Central memory CD8-positive, alpha-beta T cell (primary cell): ENCODE measurements at regions not wholly inside any gene's neighbourhood (a gene's known extent, or its start where the extent isn't known, plus 50 kb on each side); places are given as distances from the start of the nearest gene placed in this dataset.

Experiments used
- ATAC-seq: fragments of 150-1000 bp; cut with Tn5 transposase; replicated peaks from 2 replicates; pipeline ENCODE4 v1.10.0; 2022; ENCODE audit warnings: mild to moderate bottlenecking, moderate FRiP score, moderate number of reproducible peaks; ENCODE audit not compliant: poor library complexity, severe bottlenecking; ENCODE audit errors: extremely low read depth
- DNase-seq, 2 donors: peaks; one replicate each; pipeline ENCODE4 v3.0.0; 2021; ENCODE audit warnings: low spot score in 2 of 2
- H3K27ac Mint-ChIP-seq: one replicate; pipeline ENCODE4 v1.8.0; 2022; ENCODE audit warnings: low read depth, mild to moderate bottlenecking, moderate library complexity, mixed read lengths
- H3K27me3 Mint-ChIP-seq: one replicate; pipeline ENCODE4 v1.8.0; 2022; ENCODE audit warnings: mixed read lengths
- H3K36me3 Mint-ChIP-seq: one replicate; pipeline ENCODE4 v1.8.0; 2022; ENCODE audit warnings: mild to moderate bottlenecking, moderate library complexity, mixed read lengths; ENCODE audit not compliant: insufficient read depth
- H3K4me1 Mint-ChIP-seq: one replicate; pipeline ENCODE4 v1.8.0; 2022; ENCODE audit warnings: mixed read lengths
- H3K4me3 Mint-ChIP-seq: one replicate; pipeline ENCODE4 v1.8.0; 2022; ENCODE audit warnings: mild to moderate bottlenecking, moderate library complexity, mixed read lengths
- H3K9me3 Mint-ChIP-seq: one replicate; pipeline ENCODE4 v1.8.0; 2022; ENCODE audit warnings: mixed read lengths

DNA sequence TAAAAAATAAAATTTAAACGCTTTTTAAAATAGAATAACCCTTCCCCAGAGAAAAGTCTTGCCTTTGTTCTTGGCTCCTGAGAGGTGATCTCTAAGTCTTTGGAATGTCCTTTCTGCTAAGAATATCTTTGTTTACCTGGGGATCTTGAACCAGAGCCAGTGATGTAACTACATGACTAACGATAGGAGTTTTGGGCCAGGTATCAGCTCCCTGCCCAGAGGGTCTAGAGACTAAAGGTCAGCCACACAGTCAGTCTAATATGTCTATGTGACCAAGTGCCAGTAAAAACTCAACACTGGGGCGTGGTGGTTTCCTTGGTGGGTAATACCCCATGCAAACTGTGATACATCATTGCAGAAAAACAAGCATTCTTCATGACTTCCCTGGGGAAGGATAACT is 1351.9 kb upstream of the C9orf72 start:
- no peaks in the 10 kb centered on the region for H3K4me1 Mint-ChIP-seq
- ATAC-seq (no peak), DNase-seq (no peak)
- no peaks in the 10 kb centered on the region for H3K27me3 Mint-ChIP-seq
- H3K4me3 Mint-ChIP-seq: no peak overlapping the region
- no peaks in the 10 kb centered on the region for H3K36me3 Mint-ChIP-seq
- H3K27ac Mint-ChIP-seq: no peak overlapping the region
- peaks cover 14% of the 10 kb centered on the region for H3K9me3 Mint-ChIP-seq

DNA sequence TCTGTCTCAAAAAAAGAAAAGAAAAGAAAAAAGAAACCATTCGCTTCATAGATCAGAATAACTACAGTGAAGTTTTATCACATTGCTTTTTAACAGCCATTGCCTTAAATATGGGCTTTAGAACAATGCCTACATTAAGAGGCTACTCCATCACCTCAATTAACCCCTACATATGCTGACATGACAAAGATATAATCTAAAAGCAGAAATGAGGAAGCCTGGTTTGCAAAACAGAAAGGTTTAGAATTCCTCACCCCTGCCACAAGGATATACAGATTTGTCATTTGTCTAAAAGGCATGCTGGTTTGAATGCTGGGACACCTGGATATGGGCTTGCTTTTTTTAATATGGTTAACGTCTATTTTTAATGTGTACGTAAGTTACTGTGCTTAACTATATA is 1353.0 kb upstream of the C9orf72 start:
- no peaks in the 10 kb centered on the region for H3K4me1 Mint-ChIP-seq
- peaks cover 14% of the 10 kb centered on the region for H3K9me3 Mint-ChIP-seq
- no peak overlapping the region for H3K4me3 Mint-ChIP-seq
- no peaks in the 10 kb centered on the region for H3K36me3 Mint-ChIP-seq
- no peaks in the 10 kb centered on the region for H3K27me3 Mint-ChIP-seq
- DNase-seq (no peak), ATAC-seq (no peak)
- H3K27ac Mint-ChIP-seq: no peak overlapping the region

- Mint-ChIP-seq H3K36me3 (no peaks in the 10 kb centered on the region), H3K4me1 (no peaks in the 10 kb centered on the region), H3K4me3 (no peak overlapping the region), H3K9me3 (peaks cover 14% of the 10 kb centered on the region), H3K27ac (no peak overlapping the region), H3K27me3 (no peaks in the 10 kb centered on the region)
- no peak for DNase-seq
- no peak for ATAC-seq
These were observed 1354.4 kb upstream of the C9orf72 start for GRCh38 chr9:28927691-28928090.

DNA sequence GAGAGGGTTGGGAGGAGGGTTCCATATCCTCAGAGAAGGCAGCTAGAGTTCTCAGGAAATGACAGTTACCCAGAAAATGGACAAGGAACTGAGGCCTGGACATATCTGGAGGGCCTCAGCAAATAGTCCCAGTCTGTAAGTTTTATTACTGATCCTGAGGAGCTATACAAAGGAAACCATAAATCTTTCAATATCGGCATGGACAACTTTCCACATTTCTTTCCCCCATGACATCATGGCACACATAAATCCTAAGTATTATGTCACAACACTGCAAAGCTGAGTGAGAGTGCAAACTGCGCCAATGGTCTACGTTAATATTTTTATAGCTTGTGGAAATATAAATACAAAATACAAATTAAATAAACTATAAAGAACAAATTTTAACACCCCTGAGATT is 1356.2 kb upstream of the C9orf72 start:
- Mint-ChIP-seq H3K27ac (no peak overlapping the region), H3K27me3 (no peaks in the 10 kb centered on the region), H3K4me1 (no peaks in the 10 kb centered on the region), H3K4me3 (no peak overlapping the region), H3K36me3 (no peaks in the 10 kb centered on the region), H3K9me3 (peaks cover 18% of the 10 kb centered on the region)
- DNase-seq (no peak), ATAC-seq (no peak)

GRCh38 chr9:28930766-28931165 is 1357.5 kb upstream of the C9orf72 start:
- ATAC-seq: no peak
- Mint-ChIP-seq H3K36me3 (no peaks in the 10 kb centered on the region), H3K27ac (no peak overlapping the region), H3K9me3 (peaks cover 18% of the 10 kb centered on the region), H3K4me1 (no peaks in the 10 kb centered on the region), H3K4me3 (no peak overlapping the region), H3K27me3 (no peaks in the 10 kb centered on the region)
- no peak for DNase-seq

DNA sequence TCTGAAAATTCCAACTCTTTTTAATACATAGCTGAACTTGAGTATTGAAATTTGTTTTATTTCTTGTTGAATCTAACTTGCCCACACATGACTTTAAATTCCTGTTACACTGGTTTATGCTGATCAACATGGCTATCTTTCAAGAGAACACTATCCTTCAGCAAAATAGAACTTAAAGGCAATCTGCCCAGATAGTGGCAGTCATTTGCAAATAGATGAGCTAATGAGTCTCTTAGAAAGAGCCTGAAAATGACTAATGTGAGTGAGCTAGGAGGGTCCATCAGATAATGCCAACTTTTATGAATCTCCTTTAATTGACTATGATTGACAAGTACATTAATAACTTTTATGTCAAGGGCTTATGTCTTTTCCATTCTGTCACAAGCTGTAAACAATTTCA is 1360.8 kb upstream of the C9orf72 start:
- Mint-ChIP-seq H3K27ac (no peak overlapping the region), H3K36me3 (no peaks in the 10 kb centered on the region), H3K27me3 (no peaks in the 10 kb centered on the region), H3K4me3 (no peak overlapping the region), H3K9me3 (peaks cover 5% of the 10 kb centered on the region), H3K4me1 (no peaks in the 10 kb centered on the region)
- DNase-seq (no peak), ATAC-seq (no peak)

DNA sequence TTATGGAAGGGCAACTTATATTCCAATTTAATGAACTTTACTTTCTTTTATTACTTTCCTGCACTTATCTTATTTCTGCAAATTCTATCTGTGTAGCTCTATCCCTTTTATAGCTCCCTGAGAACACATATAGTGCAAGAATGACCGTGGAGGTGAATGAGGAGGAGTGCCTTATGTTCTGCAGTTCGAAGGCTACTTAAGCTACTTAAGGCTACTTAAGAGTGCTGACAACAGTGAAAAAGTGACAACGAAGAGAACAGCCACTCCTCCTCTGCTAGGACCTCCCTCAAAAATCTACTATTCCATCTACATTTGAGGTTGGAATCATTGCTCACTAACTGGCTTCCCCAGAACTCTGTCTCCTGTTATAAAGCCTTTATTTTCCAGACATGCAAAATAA is 1365.7 kb upstream of the C9orf72 start:
- peaks cover 1% of the 10 kb centered on the region for H3K36me3 Mint-ChIP-seq
- H3K4me1 Mint-ChIP-seq: no peaks in the 10 kb centered on the region
- DNase-seq (no peak), ATAC-seq (no peak)
- H3K27ac Mint-ChIP-seq: no peak overlapping the region
- H3K9me3 Mint-ChIP-seq: peaks cover 5% of the 10 kb centered on the region
- H3K4me3 Mint-ChIP-seq: no peak overlapping the region
- H3K27me3 Mint-ChIP-seq: no peaks in the 10 kb centered on the region

GRCh38 chr9:28941856-28942255 is 1368.6 kb upstream of the C9orf72 start:
- Mint-ChIP-seq H3K4me3 (no peak overlapping the region), H3K27ac (no peak overlapping the region), H3K27me3 (no peaks in the 10 kb centered on the region), H3K36me3 (peaks cover 1% of the 10 kb centered on the region), H3K9me3 (peaks cover 5% of the 10 kb centered on the region), H3K4me1 (no peaks in the 10 kb centered on the region)
- DNase-seq (no peak), ATAC-seq (no peak)

- H3K27ac Mint-ChIP-seq: no peak overlapping the region
- peaks cover 1% of the 10 kb centered on the region for H3K36me3 Mint-ChIP-seq
- H3K27me3 Mint-ChIP-seq: no peaks in the 10 kb centered on the region
- H3K9me3 Mint-ChIP-seq: peaks cover 5% of the 10 kb centered on the region
- no peak for ATAC-seq
- no peaks in the 10 kb centered on the region for H3K4me1 Mint-ChIP-seq
- no peak overlapping the region for H3K4me3 Mint-ChIP-seq
- DNase-seq: no peak
These were observed 1369.7 kb upstream of the C9orf72 start for GRCh38 chr9:28942941-28943340.

GRCh38 chr9:28946648-28947047 is 1373.4 kb upstream of the C9orf72 start:
- H3K27me3 Mint-ChIP-seq: no peaks in the 10 kb centered on the region
- ATAC-seq (no peak), DNase-seq (no peak)
- peaks cover 3% of the 10 kb centered on the region for H3K36me3 Mint-ChIP-seq
- no peak overlapping the region for H3K4me3 Mint-ChIP-seq
- peaks cover 12% of the 10 kb centered on the region for H3K9me3 Mint-ChIP-seq
- no peaks in the 10 kb centered on the region for H3K4me1 Mint-ChIP-seq
- no peak overlapping the region for H3K27ac Mint-ChIP-seq

GRCh38 chr9:28951945-28952344 is 1378.7 kb upstream of the C9orf72 start:
- ATAC-seq (no peak), DNase-seq (no peak)
- Mint-ChIP-seq H3K4me3 (no peak overlapping the region), H3K36me3 (peaks cover 3% of the 10 kb centered on the region), H3K4me1 (no peaks in the 10 kb centered on the region), H3K27ac (no peak overlapping the region), H3K9me3 (peaks cover 34% of the 10 kb centered on the region), H3K27me3 (no peaks in the 10 kb centered on the region)

GRCh38 chr9:28956116-28956880 is 1383.0 kb upstream of the C9orf72 start:
- Mint-ChIP-seq H3K27ac (no peak overlapping the region), H3K4me1 (no peaks in the 10 kb centered on the region), H3K36me3 (no peaks in the 10 kb centered on the region), H3K27me3 (no peaks in the 10 kb centered on the region), H3K9me3 (peaks cover 40% of the 10 kb centered on the region), H3K4me3 (no peak overlapping the region)
- no peak for ATAC-seq
- DNase-seq: no peak

DNA sequence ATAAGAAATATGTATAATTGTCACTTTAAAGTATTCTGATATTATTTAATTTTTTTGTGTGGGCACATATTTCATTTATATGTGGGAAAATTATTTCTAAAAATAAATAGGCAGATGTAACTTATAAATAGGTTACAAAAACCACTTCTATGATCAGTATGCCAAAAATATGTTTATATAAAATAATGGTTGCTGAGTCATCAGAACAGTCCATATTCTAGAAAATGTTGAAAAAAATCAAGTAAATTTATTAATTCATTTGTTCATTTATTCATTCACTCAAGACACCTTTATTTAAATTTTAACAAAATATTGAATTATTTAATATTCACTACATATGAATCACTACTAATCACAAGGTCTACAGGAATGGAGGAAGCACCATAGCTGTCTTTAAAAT is 1387.3 kb upstream of the C9orf72 start:
- Mint-ChIP-seq H3K4me1 (no peaks in the 10 kb centered on the region), H3K9me3 (peaks cover 24% of the 10 kb centered on the region), H3K27me3 (no peaks in the 10 kb centered on the region), H3K27ac (no peak overlapping the region), H3K4me3 (no peak overlapping the region), H3K36me3 (no peaks in the 10 kb centered on the region)
- no peak for DNase-seq
- no peak for ATAC-seq
